GM18909 (cell line): ENCODE measurements at regions not wholly inside any gene's neighbourhood (a gene's known extent, or its start where the extent isn't known, plus 50 kb on each side); places are given as distances from the start of the nearest gene placed in this dataset.
"Not testable (repeated sequence)": the region's sequence is repeated elsewhere in the genome, so short reads cannot be mapped to it uniquely, and the experiment has no call there.

ENCODE experiments used
- ATAC-seq: cut with Tn5 transposase; IDR thresholded peaks from one replicate; pipeline ENCODE4 v1.9.1; 2021; ENCODE audit warnings: mild to moderate bottlenecking; ENCODE audit not compliant: unreplicated experiment, poor library complexity

DNA sequence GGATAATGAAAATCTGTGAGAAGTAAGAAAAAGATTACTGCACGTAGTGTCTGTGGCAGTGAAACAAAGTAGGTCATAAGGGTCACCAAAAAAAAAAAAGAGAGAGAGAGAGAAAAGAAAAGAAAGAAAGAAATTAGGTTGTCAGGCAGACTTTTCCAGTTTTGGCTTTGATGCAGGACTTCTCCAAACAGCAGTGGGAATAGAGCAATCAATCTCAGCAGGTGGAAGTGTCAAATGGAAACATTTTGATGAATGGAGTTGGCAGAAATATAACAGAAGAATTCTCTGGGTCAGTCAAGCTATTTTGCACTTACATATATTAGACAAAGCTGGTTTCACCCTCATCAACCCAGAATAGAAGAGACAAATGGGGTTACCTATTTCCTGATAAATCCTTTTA lies 745.8 kb downstream of the SLC6A15 start:
- ATAC-seq = no peak

DNA sequence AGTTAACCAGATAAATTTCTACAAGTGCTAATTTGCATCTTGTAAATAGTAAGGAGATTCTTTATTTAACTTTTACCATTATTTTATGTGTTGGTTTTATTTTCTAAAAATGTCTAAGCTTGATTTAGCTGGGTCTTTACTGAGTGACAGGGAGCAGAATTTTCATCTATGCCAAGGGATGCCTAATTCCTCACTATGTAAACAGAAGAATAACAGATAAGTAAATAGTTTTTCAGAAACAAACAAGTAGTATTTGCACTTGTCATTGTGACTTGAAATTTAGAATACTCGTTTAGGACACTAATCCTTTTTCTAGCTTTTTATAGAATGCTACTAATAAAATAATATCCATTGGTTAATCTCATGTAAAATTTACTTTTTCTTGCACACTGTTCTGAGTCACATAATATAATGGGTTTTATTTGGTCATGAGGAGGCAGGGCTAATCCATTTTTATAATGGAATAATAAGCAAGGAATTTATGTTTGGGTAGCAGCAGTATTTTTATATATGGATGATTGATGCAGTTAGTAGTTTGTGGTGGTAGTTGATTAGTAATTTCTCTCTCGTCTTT lies 746.5 kb downstream of the SLC6A15 start:
- ATAC-seq = no peak

DNA sequence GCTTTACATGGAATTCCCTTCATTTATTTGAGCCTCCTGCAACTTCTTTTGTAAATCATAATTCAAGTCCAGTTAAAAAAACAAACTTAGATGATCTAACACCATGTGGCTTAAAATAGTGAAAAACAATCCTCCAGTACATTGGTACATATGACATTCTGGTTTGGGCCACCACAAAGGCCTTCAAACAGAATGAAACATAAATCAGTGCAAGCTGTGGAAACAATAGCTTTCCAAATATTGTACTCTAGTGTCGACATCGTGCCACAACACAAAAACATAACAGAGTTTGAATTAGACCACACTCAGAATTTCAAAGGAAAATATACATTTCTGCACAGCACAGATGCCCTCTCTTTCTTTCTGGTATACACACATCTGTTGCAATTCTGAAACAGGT lies 751.3 kb downstream of the SLC6A15 start:
- ATAC-seq = no peak

DNA sequence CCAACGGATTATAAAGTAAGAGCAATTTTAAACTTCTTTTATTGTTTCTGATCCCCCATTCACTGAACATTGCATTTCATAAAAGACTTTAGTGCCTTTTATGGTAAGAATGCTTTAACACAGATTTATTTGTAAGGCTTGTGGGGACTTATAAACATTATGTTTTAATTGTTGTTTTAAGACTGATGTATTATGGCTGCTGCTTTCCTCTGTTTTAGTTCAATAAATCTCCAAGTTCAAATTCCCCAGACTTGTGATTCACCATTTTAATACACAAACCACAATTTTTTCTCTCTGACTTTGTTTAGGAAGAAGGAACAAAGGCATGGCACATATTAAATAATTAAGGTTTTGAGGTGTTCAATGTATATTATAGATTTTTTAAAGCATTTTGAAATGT lies 753.3 kb downstream of the SLC6A15 start:
- no peak for ATAC-seq

DNA sequence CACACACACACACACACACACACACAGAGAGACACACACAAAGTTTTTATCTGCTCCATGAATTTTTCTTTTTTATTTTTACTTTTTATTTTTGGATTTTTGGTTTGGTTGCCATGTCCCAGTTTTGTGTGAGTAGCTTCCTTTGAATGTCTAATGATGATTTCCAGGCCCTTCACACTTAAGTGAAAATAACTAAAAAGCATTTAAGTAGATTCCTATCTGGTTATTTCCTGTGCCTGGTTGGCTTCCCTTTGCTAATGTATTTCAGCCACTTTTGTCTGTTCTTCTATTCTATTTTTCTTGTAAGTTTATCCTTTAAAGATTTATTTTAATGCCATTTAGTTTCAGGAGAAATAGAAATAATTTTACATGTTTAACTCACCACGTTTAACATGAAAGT lies 755.4 kb downstream of the SLC6A15 start:
- no peak for ATAC-seq

DNA sequence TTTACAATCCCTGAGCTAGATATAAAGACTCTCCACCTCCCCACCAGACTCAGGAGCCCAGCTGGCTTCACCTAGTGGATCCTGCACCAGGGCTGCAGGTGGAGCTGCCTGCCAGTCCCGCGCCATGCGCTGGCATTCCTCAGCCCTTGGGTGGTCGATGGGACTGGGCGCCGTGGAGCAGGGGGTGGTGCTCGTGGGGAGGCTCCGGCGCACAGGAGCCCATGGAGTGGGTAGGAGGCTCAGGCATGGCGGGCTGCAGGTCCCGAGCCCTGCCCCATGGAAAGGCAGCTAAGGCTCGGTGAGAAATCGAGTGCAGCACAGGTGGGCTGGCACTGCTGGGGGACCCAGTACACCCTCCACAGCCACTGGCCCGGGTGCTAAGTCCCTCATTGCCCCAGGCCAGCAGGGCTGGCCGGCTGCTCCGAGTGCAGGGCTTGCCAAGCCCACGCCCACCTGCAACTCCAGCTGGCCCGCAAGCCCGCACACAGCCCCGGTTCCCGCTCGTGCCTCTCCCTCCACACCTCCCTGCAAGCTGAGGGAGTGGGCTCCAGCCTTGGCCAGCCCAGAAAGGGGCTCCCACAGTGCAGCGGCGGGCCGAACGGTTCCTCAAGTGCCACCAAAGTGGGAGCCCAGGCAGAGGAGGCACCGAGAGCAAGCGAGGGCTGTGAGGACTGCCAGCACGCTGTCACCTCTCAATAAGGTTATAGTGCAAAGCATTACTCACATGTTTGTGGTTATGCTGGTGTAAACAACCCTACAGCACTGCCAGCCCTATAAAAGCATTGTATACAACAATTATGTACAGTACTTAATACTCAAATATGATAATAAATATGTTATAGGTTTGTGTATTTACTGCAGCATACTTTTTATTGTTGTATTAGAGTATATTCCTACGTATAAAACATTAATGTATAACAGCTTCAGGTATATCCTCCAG lies 757.3 kb downstream of the SLC6A15 start:
- not testable (repeated sequence) for ATAC-seq

DNA sequence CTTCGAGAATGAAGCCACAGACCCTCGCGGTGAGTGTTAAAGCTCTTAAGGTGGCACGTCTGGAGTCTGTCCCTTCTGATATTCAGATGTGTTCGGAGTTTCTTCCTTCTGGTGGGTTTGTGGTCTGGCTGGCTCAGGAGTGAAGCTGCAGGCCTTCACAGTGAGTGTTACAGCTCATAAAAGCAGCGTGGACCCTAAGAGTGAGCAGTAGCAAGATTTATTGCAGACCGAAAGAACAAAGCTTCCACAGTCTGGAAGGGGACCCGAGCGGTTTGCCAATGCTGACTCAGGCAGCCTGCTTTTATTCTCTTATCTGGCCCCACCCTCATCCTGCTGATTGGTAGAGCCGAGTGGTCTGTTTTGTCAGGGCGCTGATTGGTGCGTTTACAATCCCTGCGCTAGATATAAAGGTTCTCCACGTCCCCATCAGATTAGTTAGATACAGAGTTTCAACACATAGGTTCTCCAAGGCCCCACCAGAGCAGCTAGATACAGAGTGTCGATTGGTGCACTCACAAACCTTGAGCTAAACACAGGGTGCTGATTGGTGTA lies 758.1 kb downstream of the SLC6A15 start:
- ATAC-seq = not testable (repeated sequence)

DNA sequence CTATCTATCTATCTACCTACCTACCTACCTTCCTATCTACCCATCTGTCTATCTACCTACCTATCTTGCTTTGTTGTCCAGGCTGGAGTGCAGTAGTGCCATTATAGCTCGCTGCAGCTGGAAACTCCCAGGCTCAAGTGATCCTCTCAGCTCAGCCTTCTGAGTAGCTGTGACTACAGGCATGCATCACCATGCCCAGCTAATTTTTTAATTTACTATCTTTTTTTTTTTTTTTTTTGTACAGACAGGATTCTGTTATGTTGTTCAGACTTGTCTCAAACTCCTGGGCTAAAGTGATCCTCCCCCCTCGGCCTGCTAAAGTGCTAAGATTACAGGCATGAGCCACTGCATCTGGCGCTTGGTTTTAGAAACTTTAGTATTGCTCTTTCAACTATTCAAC lies 762.4 kb downstream of the SLC6A15 start:
- ATAC-seq = no peak

DNA sequence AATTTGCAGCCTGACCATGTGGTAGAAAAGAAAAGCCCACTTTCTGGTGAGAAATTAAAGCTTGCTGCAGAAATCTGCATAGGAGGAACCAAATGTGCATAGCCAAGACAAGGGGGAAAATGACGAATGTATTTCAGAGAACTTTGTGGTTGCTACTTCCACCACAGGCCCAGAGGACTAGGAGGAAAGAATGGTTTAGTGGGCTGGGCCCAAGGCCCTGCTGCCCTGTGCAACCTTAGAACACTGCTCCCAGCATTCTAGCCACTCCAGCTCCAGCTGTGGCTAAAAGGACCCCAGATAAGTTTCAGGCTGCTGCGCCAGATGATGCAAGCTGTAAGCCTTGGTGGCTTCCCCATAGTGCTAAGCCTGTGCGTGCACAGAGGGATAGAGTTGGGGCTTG lies 764.3 kb downstream of the SLC6A15 start:
- no peak for ATAC-seq

DNA sequence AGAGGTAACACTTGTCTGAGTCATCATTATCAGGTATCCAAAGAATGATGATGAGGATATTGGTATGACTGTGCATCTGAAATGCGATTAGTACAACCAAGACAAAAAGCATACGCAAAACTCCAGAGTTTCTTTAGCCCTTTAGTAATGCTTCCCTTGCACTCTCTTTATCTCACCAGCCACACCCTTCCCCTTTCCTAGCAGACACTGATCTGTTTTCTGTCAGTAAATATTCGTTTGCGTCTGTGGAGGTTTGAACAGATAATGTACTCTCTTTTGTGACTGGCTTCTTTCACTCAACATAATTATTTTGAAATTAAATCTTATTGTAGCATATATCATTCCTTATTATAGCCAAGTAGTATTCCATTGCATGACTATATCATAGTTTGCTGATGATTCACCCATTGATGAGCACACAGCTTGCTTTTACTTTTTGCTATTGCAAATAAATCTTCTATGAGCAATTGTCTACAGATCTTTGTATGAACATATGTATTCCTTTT lies 775.7 kb downstream of the SLC6A15 start:
- ATAC-seq = no peak

DNA sequence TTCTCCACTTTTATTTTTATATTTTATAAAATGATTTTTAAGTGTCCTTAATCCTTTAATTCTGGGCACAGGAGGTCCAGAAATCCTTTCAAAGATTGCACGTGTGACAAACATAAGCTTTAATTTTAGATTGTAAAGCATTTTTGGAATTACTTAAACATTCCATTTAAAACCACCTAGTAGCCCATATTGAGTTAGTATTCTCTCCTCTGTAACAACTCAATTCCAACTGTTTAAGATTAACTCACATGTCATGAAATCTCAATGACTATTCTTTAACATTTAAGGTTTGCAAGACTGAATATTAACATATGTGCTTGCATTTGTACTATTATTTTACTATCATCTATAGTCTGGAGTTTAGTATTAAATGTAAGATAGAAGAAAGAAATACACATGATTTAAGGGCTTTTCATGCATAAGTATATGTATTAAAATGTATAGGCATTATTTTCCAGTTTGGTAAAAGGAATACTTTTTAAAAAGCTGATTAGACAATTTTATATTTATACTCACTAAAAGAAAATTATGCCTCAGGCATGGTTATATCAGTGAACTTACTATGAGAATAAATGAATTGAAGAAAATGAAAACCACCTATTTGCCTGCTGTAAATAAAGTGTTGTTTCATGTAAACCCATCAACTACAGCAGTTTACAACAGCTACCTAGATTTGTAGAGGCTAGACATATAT lies 776.9 kb downstream of the SLC6A15 start:
- ATAC-seq = no peak

DNA sequence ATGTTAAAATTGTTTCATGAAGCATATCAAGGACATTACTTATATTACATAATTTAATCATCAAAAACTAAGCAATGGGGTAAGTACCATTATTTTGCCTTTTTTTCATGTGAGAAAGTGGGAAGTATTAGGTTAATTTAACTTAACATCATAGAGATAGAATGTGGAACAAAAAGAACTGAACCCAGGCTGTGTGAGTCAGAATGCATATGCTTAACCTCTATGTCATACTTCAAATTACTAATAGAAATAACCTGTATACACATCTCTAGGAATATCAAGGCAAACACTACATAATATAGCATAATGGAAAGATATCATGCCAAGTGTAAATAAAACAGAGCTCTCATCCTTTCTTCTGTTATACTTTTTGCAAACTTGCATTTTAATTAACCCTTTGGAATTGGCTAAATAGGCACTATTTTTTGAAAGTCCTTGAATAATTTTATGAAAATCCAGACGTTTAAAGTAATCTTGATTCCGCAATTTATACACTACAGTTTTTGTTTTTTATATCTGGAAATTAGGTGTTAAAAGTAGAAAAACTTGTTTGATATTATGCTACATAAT lies 777.7 kb downstream of the SLC6A15 start:
- ATAC-seq = no peak

DNA sequence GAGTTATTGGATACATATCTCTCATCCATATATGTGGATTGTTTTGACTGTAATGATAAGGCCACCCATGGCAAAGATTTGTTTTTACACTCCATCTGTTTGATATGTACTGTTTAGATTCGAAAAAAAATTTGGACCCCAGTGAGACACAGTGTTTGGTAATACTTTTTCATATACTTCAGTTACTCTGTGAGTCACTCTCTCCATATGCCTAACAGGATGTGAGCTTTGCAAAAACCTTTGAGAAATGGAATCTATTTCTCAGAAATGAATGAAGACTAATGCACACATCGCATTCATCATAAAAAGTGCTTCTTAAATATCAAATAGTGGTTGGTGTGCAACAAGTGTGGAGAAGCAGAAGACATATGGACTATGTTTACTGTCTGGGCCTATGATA lies 781.5 kb downstream of the SLC6A15 start:
- no peak for ATAC-seq

DNA sequence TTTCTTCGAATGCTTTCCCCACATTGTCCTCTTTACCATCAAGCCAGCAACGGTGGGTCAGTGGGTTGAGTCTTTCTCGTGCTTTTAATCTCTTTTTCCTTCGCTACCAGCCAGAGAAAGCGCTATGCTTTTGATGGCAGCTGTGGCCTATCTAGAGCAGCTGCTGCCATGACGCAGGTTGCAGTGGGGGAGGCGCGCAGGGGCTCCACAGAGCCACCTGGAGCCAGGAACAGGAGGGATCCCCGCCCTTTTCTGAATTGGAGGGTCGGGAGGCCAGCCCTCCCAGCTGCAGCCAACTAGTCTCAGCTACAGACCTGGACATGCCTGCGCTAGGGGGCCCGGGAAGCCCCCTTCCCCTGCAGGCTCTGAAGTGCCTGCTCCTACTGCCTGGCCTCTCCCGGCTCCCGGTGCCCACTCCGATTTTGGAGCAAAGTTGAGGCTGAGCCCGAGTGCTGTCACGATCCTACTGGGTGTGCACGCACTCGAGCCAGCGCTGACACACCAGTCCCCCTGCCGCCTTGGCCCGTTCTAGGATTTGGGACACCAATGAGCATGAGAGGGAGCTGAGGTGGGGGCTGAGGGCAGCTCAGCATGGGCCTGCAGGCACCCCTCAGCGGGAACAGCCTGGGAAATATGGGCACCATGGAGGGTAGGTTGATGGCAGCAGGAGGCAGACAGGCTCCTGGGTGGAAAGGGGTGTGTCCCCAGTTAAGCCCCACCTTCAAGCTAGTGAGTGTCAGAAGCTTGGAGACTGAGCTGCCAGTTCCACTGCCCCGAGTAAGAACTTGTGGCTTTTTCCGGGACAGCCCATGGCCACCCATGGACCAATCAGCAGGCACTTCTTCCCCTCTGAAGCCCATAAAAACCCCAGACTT lies 784.2 kb downstream of the SLC6A15 start:
- ATAC-seq = no peak

DNA sequence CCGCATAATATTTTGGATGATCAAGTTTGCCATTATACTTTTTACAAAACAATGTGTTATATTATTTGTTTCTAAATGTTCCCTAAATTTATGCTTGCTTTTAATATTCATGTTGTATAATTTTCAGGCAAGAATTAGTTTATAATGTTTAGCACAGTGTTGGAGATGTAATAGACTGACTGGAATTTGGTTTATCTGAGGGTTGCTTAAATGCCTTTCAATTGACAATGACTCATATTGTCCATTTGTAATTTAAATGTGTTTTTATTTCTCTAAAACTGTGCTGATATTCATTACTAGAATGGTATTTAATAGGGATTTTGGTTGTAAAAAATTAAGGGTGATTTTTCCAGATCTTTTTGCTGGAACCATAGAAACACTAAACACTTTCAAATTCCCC lies 788.4 kb downstream of the SLC6A15 start:
- ATAC-seq = no peak

DNA sequence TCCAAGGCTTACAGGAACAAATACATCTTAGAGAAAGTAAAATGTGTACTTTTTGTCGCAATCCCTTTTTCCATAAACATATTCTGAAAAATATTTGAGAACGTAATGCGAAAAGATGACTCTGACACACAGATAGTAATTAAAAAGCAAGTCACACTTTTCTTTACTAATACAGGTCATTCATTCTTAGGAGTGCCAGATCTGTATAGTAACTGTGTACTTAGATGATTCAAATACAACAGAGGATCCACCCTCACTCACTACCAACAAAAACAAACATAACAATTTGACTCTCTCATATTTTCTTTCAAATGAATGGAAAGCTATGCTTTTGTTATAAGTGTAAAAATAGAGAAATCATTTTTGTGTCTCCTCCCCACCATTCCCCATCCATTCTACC lies 795.4 kb downstream of the SLC6A15 start:
- ATAC-seq = no peak

DNA sequence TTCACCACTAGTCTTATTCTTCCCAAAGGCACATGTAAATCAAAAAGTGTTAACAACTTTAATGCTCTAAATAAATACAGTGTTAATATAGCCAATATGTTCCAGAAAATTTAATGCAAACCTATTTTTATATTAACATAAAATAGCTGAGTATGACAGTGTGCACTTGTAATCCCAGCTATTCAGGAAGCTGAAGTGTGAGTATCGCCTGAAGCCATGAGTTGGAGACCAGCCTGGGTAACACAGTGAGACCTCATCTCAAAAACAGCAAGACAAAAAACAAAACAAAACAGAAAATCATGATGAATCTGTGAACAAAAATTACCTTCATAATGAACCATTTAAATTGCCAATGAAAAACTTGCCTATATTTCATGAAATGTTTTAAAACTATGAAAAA lies 798.9 kb downstream of the SLC6A15 start:
- ATAC-seq = no peak

DNA sequence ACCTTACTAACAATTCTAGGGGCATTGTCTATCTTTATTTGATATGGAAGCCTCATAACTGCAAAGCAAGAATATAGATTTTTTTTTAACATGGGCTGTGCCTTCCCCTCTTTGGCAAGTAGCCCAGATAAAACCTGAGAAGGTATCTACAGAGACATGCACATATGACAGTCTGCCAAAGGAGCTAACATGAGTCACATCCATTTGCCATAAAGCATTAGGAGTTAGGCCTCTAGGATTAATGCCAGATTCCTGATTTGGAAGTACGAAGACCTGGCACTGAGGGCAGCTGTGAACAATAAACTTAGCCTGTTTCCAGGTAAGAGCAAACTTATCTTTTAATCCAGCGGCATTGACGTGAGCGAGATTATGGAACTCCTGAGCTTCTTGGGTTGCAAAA lies 808.7 kb downstream of the SLC6A15 start:
- not testable (repeated sequence) for ATAC-seq

DNA sequence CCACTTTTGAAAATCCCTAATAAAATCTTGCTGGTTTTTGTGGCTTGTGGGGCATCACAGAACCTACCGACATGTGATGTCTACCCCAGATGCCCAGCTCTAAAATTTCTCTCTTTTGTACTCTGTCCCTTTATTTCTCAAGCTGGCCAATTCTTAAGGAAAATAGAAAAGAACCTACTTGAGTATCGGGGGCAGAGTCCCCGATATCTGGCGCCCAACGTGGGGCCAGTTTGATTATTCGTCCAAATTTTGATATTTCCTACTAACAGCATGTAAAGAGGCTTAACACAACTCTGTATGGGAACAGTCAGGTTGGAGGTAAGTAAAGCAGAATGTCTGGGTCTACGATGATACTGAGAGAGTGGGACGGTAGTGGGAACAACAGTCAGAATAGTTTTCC lies 810.6 kb downstream of the SLC6A15 start:
- ATAC-seq = not testable (repeated sequence)

DNA sequence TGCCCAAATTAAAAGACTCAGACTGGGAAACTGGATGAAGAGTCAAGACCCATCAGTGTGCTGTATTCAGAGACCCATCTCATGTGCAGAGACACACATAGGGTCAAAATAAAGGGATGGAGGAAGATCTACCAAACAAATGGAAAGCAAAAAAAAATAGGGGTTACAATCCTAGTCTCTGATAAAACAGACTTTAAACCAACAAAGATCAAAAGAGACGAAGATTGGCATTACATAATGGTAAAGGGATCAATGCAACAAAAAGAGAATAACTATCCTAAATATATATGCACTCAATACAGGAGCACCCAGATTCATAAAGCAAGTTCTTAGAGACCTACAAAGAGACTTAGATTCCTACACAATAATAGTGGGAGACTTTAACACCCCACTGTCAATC lies 813.0 kb downstream of the SLC6A15 start:
- ATAC-seq = not testable (repeated sequence)
